ENCODE measurements at regions not wholly inside any gene's neighbourhood (a gene's known extent, or its start where the extent isn't known, plus 50 kb on each side); places are given as distances from the start of the nearest gene placed in this dataset.

DNA sequence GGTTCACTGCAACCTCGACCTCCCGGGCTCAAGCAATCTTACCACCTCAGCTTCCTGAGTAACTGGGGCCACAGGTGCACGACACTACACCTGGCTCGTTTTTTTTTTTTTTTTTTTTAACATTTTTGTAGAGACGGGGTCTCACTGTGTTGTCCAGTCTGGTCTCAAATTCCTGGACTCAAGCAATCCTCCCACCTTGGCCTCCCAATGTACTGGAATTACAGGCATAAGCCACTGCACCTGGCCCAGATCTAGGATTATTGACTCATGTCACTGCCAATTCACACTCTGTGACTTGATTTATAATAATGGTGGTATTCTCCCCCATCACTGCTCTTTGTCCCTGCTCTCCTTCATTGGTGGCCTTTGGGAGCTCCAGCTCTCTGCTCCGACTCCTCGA, 145.1 kb downstream of the PTPRU start:
- Mint-ChIP-seq H3K27me3 (peaks cover 6% of the 10 kb centered on the region), H3K36me3 (peaks cover 4% of the 10 kb centered on the region)
- CTCF ChIA-PET = interaction anchor here (1.0 kb wide), 1 partner anchor 16 kb away, joined by 3 read pairs; no protein-coding TSS in a partner anchor

DNA sequence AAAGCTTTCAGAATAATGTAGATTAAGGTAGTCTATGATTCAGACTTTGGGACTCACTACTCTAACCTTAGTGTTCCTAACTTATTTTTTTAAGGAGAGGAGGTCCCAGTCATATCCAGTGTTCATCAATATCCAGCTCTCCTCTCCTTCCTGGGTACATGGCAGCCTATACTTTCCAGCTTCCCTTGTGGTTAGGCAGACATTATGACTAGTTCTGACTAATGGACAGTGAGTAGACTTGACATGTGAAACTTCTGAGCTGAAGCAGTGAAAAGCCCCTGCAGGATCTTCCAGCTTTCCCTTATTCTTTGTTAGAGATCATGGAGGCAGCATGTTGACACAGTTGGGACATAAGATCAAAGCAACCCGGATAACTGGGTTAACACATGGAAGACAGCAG, 144.2 kb downstream of the PTPRU start:
- ATAC-seq (no peak), DNase-seq (peak; percentile 1)
- Mint-ChIP-seq H3K27me3 (peaks cover 9% of the 10 kb centered on the region), H3K4me1 (no peaks in the 10 kb centered on the region), H3K36me3 (peaks cover 4% of the 10 kb centered on the region), H3K9me3 (ENCODE audit: low read depth) (peaks cover 11% of the 10 kb centered on the region), H3K27ac (no peak overlapping the region), H3K4me3 (no peak overlapping the region)
- CTCF ChIA-PET = no interaction called here

More for the DNA sequence above, 145.1 kb downstream of the PTPRU start:
- H3K27ac Mint-ChIP-seq = no peak overlapping the region
- peaks cover 10% of the 10 kb centered on the region for H3K9me3 Mint-ChIP-seq (ENCODE audit: low read depth)
- ATAC-seq = no peak
- no peak overlapping the region for H3K4me3 Mint-ChIP-seq
- no peak for DNase-seq
- H3K4me1 Mint-ChIP-seq = no peaks in the 10 kb centered on the region

- Mint-ChIP-seq H3K4me1 (no peaks in the 10 kb centered on the region), H3K9me3 (ENCODE audit: low read depth) (peaks cover 11% of the 10 kb centered on the region), H3K4me3 (no peak overlapping the region), H3K27ac (no peak overlapping the region), H3K27me3 (peaks cover 19% of the 10 kb centered on the region), H3K36me3 (peaks cover 4% of the 10 kb centered on the region)
- CTCF ChIA-PET = no interaction called here
- DNase-seq (peak; percentile 38), ATAC-seq (no peak)
Measured at GRCh38 chr1:29379443-29380073, 143.2 kb downstream of the PTPRU start.

Data from activated CD8-positive, alpha-beta memory T cell treated with anti-CD3 and anti-CD28 coated beads, Interleukin-2, amount 10 ng/mL, durations not matched to agents 7 days and 5 days (primary cell).